Lung microvascular endothelial cell (primary cell): ENCODE measurements at regions not wholly inside any gene's neighbourhood (a gene's known extent, or its start where the extent isn't known, plus 50 kb on each side); places are given as distances from the start of the nearest gene placed in this dataset.

Source experiments
- DNase-seq, 2 donors: peaks; one replicate each; pipeline versions ENCODE4 v3.0.0 to v3.0.0-alpha.2; 2010; ENCODE audit warnings: low read depth in 2 of 2

DNA sequence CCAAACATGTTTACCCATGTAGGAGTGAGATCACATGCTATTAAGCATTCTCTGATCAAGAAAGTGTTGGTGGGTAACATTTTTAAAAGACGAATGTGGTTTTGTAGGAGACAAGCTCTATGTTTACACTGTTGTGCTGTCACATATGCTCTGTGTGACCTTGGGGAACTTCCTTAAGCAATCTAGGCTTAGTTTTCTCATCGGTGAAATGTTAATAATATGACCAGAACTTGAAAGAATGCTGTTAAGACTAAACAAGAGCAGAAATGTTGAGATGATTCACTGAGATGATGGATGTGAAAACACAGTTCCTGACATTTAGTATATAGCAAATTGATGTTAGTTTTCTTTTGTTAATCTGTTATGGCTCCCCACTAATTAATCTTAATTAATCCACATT, 860.9 kb upstream of the CNTNAP5 start:
- no peak for DNase-seq

DNA sequence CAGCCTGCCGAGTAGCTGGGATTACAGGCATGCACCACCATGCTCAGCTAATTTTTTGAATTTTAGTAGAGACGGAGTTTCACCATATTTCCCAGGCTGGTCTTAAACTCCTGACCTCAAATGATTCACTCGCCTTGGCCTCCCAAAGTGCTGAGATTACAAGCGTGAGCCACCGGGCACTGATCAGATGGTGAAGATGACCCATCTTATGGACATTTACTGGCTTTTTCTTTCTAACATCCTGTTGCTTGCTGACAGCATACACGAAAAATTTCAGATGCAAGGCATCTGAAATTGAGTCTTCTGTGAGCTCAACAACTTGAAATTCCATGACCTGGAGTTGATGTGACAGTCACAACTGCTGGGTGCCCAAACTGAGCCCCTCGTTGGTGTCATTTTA, 859.5 kb upstream of the CNTNAP5 start:
- no peak for DNase-seq

DNA sequence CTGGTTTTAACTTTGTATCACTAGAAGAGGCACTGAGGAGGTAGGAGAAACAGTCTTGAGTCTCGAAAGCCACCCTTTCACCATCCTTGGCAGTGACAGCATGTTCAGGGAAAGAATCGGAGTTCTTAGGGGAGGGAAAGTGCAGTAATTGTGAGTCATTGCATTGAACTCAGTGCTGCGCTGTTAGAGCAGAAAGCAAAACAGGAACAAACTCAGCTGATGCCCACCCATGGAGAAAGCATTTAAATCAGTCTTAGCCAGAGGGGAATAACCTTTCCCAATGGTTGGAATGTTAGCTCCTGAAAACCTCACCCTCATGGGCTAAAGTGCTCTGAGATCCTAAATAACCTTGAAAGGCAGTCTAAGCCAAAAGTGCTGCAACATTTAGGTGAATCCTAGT, 845.6 kb upstream of the CNTNAP5 start:
- DNase-seq = no peak

DNA sequence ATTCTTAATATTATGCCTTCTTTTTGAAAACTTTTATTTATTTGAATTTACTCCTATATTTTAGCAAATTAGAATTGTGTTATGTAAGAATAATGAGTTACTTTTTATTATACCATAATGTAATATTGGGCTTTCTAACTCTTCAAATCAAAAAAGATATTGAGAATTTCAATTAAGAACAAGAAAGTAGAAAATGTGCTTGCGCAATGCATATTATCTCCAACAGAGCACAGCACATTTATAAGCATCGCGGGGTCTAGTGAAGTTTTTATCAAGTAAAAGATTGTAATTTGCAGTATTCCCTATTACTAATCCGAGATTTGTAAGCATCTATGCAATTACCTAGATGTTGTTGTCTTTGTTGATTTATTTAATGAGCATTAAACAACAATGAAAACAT, 829.1 kb upstream of the CNTNAP5 start:
- no peak for DNase-seq

DNA sequence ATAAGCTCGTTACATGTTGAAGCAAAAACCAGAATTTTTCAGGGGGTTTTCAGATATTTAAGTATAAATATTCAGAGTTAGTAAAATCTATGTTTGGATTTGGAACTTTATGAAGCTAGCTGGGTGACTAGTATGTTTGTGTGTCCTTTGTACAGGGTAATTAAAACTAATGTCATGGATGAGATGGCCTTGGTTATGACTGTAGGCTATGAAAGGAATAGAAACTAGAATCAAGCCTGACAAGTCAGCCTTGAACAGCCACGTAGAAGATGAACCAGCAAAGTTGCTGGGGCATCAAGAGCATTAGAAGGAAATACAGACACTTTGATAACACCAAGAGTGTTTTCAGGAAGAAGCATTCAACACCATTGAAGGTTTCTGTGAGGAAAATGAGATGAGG, 825.1 kb upstream of the CNTNAP5 start:
- no peak for DNase-seq

DNA sequence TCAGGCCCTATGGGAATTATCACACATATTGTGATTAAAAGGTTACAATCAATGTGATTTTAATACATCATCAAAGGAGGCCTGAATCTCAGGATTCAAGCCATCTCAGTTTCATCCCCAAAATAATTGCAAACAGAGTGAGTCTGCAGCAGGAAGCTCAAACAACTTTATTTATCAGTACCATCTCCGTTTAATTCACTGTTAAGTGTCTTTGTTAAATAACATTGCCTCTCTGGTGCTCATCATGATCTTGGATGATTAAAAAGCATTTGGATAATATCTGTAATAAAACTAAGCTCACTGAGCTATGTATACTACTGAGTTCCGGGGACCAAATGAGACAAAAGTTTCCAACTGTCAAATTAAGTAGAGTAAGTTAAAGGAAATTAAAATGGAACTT, 817.8 kb upstream of the CNTNAP5 start:
- DNase-seq = no peak

DNA sequence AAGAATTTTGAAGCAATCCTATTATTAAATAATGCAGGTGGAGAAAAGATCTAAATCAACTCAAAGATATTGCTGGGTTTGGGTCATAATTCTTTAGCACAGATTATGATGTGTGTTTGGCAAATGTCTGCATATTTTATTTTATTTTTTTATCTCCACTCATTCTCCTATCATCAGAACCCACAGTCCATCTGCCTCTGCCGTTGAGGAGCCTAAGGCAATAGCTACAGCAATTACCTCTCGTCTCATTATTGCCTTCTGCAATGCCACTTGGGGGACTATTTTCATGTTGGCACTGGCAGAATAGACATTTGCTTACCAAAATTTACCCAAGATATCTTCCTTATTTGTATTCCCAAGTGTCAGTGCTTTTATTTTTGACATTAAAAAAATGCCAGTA, 815.9 kb upstream of the CNTNAP5 start:
- no peak for DNase-seq

DNA sequence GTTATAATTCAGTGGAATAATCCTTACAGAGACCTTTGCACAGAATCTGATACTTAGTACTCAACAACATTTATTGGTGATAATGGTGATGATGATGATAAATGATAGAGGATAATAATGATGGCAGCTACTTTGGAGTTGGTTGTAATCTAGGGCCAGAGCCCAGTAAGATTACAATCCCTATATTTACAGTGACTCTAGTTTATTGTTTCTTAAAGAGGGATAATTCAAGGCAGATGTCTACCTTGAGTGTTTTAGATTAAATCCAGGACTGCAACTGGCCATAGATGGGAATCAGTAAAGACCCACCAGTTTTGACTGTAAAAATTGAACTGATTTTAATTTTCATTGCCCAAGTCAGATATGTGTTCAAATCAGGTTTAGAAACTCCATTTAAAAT, 813.9 kb upstream of the CNTNAP5 start:
- no peak for DNase-seq

DNA sequence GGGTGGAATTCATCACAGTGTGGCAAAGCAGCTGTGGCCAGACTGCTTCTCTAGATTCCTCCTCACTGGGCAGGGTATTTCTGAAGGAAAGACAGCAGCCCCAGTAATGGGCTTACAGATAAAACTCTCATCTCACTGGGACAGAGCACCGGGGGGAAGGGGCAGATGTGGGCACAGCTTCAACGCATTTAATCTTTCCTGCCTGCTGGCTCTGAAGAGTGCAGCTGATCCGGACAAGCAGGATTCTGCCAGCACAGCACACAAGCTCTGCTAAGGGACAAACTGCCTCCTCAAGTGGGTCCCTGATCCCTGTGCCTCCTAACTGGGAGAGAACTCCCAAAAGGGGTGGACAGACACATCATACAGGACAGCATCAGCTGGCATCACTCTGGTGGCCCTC, 779.9 kb upstream of the CNTNAP5 start:
- DNase-seq = no peak

DNA sequence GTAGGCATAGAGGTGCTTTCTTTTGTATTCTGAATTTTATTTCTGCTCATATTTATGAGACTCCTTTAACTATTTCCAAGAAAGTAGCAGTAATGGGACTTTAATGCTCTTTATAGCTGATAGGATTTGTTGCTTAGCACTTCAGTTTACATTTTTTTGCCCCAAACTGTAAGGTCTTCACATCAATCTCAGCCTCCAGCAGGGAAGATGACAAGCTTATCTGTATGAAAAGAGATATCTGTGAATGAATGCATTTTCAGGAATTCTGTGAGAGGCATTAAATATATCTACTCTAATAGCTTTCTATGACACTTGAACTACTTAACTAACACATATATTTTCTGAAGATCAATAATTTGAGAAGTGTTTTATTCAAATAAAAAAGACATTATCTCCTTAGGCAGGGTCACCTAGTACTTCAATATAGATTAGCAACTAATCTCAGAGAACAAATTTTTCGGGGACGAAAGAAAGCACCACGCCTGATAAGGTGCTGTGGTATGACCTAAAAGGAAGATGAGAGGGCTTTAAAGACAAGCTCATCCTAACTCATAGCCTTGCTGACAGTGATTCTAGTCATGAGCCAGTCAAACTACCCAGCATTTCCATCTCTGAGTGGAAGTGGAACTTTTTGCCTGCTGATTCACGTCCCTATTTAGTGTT, 766.1 kb upstream of the CNTNAP5 start:
- no peak for DNase-seq

DNA sequence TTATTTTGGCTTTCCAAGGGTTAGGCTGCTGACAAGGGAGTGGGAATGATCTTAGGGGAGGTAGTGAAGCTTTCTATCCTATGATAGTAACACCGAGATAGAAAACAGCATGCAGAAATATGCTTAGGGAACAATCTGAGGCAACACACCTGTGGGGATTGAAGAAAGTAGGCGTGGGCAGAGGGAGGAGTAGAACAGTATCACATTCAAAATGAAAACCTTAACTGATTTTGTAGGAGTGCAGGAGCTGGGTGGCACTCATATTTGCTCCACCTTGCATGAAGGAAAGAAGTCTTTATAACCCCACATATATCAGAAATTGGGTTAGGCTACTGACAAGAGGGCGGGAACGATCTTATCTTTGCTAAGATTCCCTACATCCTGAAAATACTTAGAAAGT, 762.2 kb upstream of the CNTNAP5 start:
- DNase-seq = no peak

DNA sequence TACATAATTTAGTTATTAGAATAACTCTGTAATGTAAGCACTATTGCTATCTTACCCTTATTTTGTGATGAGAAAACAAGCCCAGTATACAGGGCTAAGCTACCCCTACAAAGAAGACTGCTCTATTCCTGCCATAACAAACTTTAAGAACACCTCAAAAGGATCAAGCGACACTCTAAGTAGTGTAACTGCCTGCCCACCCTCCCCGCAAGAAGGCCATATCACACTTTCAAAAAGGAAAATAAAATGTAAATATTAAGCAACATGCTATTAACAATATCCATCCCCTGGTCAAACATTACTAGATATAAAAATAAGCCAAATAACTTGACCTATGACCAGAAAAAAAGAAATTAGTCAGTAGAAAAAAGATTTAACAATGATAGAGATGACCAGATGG, 741.7 kb upstream of the CNTNAP5 start:
- no peak for DNase-seq

DNA sequence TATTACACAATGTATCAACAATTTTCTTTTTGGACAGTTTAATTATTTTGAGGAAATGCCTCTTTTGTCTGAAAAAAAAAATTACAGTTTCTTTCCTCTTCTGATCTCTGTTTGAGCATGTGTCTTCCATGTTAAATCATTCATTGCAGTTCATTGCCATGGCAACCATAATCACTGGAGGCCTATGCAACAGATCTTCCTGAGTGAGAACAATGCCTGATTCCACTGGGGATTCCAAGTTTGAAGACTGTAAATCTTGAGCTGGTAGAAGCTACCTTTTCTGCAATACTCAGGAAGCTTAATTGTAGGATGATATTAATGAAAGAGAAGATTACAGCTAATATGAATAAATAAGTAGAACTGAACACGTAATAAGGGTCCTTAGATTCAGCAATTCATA, 721.4 kb upstream of the CNTNAP5 start:
- DNase-seq = no peak
